ENCODE measurements at regions not wholly inside any gene's neighbourhood (a gene's known extent, or its start where the extent isn't known, plus 50 kb on each side); places are given as distances from the start of the nearest gene placed in this dataset.
"Not testable (repeated sequence)": the region's sequence is repeated elsewhere in the genome, so short reads cannot be mapped to it uniquely, and the experiment has no call there.

DNA sequence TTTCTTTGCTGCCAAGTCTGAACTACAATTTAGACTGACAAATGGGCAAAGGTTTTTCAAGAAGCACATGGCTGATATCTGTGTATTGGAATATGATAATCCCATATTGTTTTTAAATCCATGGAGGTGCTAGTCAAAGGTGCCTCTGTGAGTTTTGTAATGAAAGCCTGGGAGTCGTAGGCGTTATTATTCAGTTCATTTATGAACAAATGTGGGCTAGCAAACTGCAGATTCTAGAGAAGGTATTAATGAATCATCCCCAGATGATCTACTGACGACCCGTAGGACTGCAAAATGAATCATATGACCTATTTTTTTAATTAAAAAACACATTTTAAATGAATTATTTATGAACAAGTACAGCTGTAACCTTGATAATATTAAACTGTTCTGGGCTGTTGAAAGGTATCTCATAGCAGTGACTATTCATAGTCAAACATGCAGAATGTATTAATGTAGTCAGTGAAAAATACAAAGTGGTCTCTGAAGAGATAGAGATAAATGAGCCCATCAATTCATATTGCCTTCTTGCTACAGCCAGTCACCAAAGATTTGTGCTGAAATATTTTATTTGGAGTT, 1317.8 kb upstream of the MAP3K7 start:
- Histone ChIP-seq H3K4me3 (ENCODE audit: low read length) (no peak overlapping the region), H3K9ac (ENCODE audit: low read length) (no peak overlapping the region), H3K27me3 (ENCODE audit: control insufficient read depth, insufficient read depth, low read length) (no peaks in the 10 kb centered on the region), H3K4me1 (ENCODE audit: control insufficient read depth, insufficient read depth, low read length) (no peaks in the 10 kb centered on the region), H3K36me3 (ENCODE audit: control insufficient read depth, insufficient read depth, low read length) (no peaks in the 10 kb centered on the region), H3K27ac (ENCODE audit: low read depth, low read length) (no peak overlapping the region)

DNA sequence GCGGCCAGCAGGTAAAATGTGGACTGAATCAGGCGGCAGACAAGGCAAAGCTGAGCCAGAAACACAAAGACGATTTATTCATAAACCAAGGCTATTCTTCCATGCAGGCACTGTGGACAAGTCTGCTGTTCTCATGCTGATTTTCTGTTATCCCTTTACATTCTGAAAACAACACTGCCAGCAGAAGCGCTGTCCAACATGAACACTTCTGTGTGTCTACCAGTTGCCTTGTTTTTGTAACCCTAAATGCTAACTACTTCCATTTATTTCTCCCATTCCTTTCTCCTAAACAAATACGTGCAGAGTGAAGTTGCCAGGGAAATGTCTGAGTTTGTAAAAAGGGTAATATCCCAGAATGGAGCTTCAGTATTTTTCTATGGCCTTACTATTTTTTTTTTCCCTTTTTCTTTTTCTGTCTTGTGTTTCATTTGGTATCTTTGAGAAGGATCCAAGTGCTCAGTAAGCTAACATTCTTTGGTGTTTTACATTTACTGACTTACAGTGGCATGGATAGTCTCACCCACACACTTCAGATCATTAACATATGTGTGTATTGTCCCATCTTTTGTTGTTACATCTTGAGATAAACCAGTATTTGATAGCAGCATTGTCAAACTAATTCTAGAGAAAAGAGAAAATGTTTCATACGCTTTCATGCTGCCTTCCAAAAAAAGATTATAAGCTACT, 1308.9 kb upstream of the MAP3K7 start:
- Histone ChIP-seq H3K27ac (ENCODE audit: low read depth, low read length) (no peak overlapping the region), H3K36me3 (ENCODE audit: control insufficient read depth, insufficient read depth, low read length) (no peaks in the 10 kb centered on the region), H3K4me1 (ENCODE audit: control insufficient read depth, insufficient read depth, low read length) (no peaks in the 10 kb centered on the region), H3K27me3 (ENCODE audit: control insufficient read depth, insufficient read depth, low read length) (no peaks in the 10 kb centered on the region), H3K4me3 (ENCODE audit: low read length) (no peak overlapping the region), H3K9ac (ENCODE audit: low read length) (no peak overlapping the region)

DNA sequence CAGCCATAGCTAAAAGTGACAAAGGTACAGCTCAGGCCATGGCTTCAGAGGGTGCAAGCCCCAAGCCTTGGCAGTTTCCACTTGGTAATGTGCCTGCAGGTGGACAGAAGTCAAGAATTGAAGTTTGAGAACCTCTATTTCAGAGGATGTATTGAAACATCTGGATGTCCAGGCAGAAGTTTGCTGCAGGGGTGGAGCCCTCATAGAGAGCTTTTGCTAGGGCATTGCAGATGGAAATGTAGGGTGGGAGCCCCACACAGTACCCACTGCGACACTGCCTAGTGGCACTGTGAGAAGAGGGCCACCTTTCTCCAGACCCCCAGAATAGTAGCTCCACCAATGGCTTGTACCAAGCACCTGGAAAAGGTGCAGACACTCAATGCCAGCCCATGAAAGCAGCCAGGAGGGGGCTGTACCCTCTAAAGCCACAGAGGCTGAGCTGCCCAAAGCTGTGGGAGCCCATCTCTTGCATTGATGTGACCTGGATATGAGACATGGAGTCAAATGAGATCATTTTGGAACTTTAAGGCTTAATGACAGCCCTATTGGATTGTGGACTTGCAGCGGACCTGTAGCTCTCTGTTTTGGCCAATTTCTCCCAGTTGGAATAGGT, 1299.4 kb upstream of the MAP3K7 start:
- Histone ChIP-seq H3K27me3 (ENCODE audit: control insufficient read depth, insufficient read depth, low read length) (no peaks in the 10 kb centered on the region), H3K36me3 (ENCODE audit: control insufficient read depth, insufficient read depth, low read length) (no peaks in the 10 kb centered on the region), H3K27ac (ENCODE audit: low read depth, low read length) (no peak overlapping the region), H3K4me3 (ENCODE audit: low read length) (no peak overlapping the region), H3K9ac (ENCODE audit: low read length) (no peak overlapping the region), H3K4me1 (ENCODE audit: control insufficient read depth, insufficient read depth, low read length) (no peaks in the 10 kb centered on the region)

DNA sequence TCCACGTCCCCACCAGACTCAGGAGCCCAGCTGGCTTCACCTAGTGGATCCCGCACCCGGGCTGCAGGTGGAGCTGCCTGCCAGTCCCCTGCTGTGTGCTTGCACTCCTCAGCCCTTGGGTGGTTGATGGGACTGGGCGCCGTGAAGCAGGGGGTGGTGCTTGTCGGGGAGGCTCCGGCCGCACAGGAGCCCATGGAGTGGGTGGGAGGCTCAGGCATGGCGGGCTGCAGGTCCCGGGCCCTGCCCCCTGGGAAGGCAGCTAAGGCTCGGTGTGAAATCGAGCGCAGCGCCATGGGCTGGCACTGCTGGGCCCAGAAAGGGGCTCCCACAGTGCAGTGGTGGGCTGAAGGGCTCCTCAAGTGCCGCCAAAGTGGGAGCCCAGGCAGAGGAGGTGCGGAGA, 1294.9 kb upstream of the MAP3K7 start:
- not testable (repeated sequence) for H3K27me3 ChIP-seq (ENCODE audit: control insufficient read depth, insufficient read depth, low read length); H3K36me3 ChIP-seq (ENCODE audit: control insufficient read depth, insufficient read depth, low read length); H3K4me3 ChIP-seq (ENCODE audit: low read length); H3K27ac ChIP-seq (ENCODE audit: low read depth, low read length); H3K4me1 ChIP-seq (ENCODE audit: control insufficient read depth, insufficient read depth, low read length); H3K9ac ChIP-seq (ENCODE audit: low read length)

DNA sequence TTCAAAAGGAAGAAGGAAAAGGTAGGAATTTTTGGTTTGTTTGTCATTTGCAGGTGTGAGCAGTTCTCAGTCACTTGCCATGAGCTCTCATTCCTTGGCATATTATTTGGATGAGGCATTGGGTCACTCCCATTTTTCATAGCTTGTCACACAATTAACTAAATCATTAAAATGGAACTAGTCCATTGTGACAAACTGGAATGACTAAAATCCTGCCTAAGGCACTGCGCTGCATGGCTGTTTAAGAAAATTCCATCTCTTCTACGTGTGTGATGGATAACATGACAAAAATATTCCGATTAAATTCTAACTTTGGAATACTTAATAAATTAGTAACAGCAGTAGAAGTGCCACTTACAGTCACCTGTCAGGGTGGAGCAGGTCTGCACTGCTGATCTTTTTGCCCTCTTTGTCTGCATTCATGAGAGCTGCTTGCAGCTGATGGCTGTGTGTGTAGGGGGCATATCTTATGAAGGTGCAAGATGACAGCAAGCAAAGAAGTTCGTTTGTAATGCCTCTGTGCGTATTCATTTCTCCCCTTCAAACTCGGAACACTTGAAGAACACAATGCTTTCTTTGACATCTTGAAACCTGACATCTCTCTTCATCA, 1292.6 kb upstream of the MAP3K7 start:
- Histone ChIP-seq H3K9ac (ENCODE audit: low read length) (no peak overlapping the region), H3K27me3 (ENCODE audit: control insufficient read depth, insufficient read depth, low read length) (no peaks in the 10 kb centered on the region), H3K4me3 (ENCODE audit: low read length) (no peak overlapping the region), H3K27ac (ENCODE audit: low read depth, low read length) (no peak overlapping the region), H3K36me3 (ENCODE audit: control insufficient read depth, insufficient read depth, low read length) (no peaks in the 10 kb centered on the region), H3K4me1 (ENCODE audit: control insufficient read depth, insufficient read depth, low read length) (no peaks in the 10 kb centered on the region)

DNA sequence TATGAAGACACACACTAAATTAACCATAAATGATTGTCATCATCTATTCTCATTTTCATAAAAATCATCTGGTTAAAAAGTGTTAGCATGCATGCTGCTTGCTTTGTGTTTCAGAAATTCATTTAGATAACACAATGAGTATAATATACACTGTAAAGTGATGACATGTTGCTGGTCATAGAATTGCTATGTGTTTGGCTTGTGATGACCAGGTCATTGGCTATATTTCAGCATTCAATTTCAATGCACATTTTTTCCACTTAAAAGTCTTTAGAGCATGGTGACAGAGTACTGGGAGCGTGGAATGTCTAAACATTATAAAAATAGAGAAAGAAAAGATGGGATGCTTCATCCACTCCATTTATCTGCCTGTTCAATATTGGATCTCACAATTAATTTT, 1291.1 kb upstream of the MAP3K7 start:
- Histone ChIP-seq H3K27ac (ENCODE audit: low read depth, low read length) (no peak overlapping the region), H3K4me1 (ENCODE audit: control insufficient read depth, insufficient read depth, low read length) (no peaks in the 10 kb centered on the region)

DNA sequence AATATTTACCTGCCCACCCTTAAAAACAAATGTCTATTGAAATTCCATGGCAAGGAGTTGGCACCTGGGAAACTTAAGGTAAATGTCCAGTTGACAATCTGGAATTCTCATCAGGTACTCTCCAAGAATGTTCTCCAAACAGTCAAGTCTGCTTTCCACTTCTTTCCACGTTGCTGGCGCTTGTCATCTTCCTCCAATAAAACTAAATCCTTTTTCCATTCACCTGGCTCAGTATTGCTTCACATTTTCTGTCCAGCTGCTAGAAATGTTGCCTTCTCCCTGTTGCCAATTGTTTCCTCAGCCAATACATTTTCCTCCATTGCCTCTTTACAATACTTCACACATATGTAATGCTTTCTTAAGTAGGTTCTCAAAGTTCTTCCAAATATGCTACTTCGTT, 1288.1 kb upstream of the MAP3K7 start:
- no peak overlapping the region for H3K9ac ChIP-seq (ENCODE audit: low read length)
- H3K36me3 ChIP-seq (ENCODE audit: control insufficient read depth, insufficient read depth, low read length): no peaks in the 10 kb centered on the region
- no peak overlapping the region for H3K27ac ChIP-seq (ENCODE audit: low read depth, low read length)
- H3K4me1 ChIP-seq (ENCODE audit: control insufficient read depth, insufficient read depth, low read length): no peaks in the 10 kb centered on the region
- H3K4me3 ChIP-seq (ENCODE audit: low read length): no peak overlapping the region
- H3K27me3 ChIP-seq (ENCODE audit: control insufficient read depth, insufficient read depth, low read length): no peaks in the 10 kb centered on the region

More for the DNA sequence above, 1291.1 kb upstream of the MAP3K7 start:
- Histone ChIP-seq H3K4me3 (ENCODE audit: low read length) (no peak overlapping the region), H3K27me3 (ENCODE audit: control insufficient read depth, insufficient read depth, low read length) (no peaks in the 10 kb centered on the region), H3K9ac (ENCODE audit: low read length) (no peak overlapping the region), H3K36me3 (ENCODE audit: control insufficient read depth, insufficient read depth, low read length) (no peaks in the 10 kb centered on the region)

DNA sequence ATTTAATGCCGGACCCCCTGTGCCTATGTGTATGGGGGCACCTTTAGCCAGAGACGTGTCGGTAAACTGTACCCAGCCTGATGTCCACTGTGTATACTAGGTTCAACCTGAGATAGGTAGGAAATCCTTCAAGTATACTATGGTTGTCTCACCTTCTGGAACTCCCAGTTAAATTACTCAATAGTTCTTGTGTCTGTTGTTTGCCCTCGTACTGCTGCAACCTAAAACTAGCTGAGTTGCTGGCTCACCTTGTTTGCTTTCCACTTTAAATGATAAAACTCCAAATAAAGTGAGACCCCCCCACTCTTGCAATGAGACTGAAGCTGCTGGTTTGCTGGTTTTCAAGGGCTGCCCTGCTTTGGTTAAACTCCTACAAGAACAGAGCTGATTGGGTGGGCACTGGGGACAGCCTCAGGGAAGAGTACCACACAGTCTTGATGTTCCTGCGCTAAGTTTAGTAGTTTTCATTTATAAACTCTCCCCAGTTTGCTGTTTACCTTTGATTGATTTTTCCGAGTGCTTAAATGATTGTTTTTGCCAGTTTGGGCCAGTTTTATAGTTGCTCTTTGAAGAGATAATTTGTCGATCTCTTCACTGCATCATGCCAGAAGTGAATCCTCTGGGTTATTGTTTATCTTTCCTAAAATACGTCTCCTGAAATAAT, 1281.8 kb upstream of the MAP3K7 start:
- Histone ChIP-seq H3K9ac (ENCODE audit: low read length) (no peak overlapping the region), H3K36me3 (ENCODE audit: control insufficient read depth, insufficient read depth, low read length) (no peaks in the 10 kb centered on the region), H3K27ac (ENCODE audit: low read depth, low read length) (no peak overlapping the region), H3K4me1 (ENCODE audit: control insufficient read depth, insufficient read depth, low read length) (no peaks in the 10 kb centered on the region), H3K4me3 (ENCODE audit: low read length) (no peak overlapping the region), H3K27me3 (ENCODE audit: control insufficient read depth, insufficient read depth, low read length) (no peaks in the 10 kb centered on the region)

DNA sequence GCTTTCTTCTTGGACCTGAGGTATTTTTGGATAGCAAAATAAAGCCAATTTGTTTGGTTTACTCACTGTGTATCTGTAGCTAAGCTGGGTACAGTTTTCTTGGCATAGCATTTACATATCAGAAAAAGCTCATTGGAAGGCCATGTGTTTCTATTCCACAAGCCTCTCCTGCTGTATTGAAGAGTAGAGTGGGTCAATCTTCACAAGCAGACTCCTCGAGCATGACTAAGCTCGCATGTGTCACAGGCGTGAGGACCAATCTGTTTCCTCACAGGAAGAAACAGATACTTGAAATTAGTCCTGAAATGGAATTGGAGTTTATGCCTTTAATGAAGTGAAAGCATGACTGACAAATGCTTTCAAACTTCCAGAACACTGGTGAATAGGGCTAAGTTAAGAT, 1279.0 kb upstream of the MAP3K7 start:
- Histone ChIP-seq H3K9ac (ENCODE audit: low read length) (no peak overlapping the region), H3K4me3 (ENCODE audit: low read length) (no peak overlapping the region), H3K36me3 (ENCODE audit: control insufficient read depth, insufficient read depth, low read length) (no peaks in the 10 kb centered on the region), H3K4me1 (ENCODE audit: control insufficient read depth, insufficient read depth, low read length) (no peaks in the 10 kb centered on the region), H3K27me3 (ENCODE audit: control insufficient read depth, insufficient read depth, low read length) (no peaks in the 10 kb centered on the region), H3K27ac (ENCODE audit: low read depth, low read length) (no peak overlapping the region)

DNA sequence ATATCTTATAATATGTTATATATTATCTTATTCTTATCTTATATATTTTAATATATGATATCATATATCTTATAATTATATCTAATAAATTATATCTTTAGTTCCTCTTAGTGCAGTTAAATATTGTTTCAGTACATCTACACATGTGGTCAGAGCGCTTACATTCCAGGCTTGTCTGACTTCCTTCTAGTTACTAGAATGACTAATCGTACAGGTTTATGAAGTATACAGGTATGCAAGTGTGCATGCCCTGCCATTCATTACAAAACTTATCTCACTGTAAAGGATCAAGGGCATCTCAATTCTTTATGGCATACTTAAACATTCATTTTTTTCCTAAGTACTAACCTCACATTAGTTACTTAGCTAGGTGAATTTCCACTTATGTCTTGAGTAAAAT, 1278.0 kb upstream of the MAP3K7 start:
- H3K4me3 ChIP-seq (ENCODE audit: low read length): no peak overlapping the region
- H3K36me3 ChIP-seq (ENCODE audit: control insufficient read depth, insufficient read depth, low read length): no peaks in the 10 kb centered on the region
- H3K27ac ChIP-seq (ENCODE audit: low read depth, low read length): no peak overlapping the region
- H3K4me1 ChIP-seq (ENCODE audit: control insufficient read depth, insufficient read depth, low read length): no peaks in the 10 kb centered on the region
- H3K9ac ChIP-seq (ENCODE audit: low read length): no peak overlapping the region
- no peaks in the 10 kb centered on the region for H3K27me3 ChIP-seq (ENCODE audit: control insufficient read depth, insufficient read depth, low read length)

DNA sequence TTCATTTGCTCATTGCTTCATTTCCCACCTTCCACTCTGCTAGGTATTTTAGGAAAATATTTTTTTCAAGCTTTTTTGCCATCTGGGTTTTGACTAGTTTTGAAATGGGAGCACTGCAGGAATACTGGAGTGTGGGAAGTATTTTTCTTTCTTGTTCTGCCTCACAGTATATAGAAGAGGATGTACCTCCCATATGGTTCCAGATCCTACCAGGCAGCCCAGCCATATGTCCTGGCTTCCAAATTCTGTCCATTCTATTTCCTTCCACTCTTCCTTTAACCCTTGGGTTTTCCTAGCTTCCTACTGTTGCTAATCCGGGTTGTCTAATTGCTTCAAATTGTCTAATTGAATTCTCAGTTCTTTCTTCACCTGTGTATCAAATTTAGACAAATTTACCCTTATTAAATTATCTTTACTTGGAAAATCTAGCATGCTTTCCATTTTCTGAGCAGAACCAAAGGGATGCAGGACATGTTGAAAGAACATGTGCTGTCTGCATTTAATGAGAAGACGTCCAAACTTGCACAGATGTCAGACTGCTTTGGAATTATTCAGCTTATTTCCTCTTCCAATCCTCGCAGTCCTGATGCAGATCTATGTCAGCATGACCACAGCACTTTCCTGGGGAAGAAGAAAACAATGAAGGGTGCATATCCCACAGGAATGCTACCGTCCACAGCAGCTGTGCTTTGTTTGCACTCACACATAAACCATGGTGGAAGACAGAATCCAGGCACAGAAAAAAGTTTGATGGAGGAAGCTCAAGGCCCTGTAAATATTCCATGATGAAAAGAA, 1273.9 kb upstream of the MAP3K7 start:
- Histone ChIP-seq H3K4me1 (ENCODE audit: control insufficient read depth, insufficient read depth, low read length) (no peaks in the 10 kb centered on the region), H3K36me3 (ENCODE audit: control insufficient read depth, insufficient read depth, low read length) (no peaks in the 10 kb centered on the region), H3K27me3 (ENCODE audit: control insufficient read depth, insufficient read depth, low read length) (no peaks in the 10 kb centered on the region), H3K27ac (ENCODE audit: low read depth, low read length) (no peak overlapping the region), H3K9ac (ENCODE audit: low read length) (no peak overlapping the region), H3K4me3 (ENCODE audit: low read length) (no peak overlapping the region)

DNA sequence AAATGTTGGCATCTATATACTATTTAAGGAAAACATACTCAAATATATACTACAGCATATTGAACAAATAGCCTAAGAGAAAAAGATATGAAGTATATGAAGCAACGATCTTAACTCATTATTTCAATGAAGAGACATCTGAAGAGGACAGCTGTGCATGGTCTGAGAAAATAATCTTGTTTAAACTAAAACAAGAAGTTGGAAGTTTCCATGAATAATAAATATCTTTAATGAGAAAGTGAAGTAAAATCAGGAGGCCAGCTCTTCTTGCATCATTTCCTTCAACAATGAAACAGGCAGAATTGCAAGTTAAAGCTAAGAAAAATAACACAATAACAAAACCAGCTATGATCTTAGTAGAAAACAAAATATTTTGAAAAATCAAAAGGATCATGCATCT, 1265.4 kb upstream of the MAP3K7 start:
- Histone ChIP-seq H3K27ac (ENCODE audit: low read depth, low read length) (no peak overlapping the region), H3K27me3 (ENCODE audit: control insufficient read depth, insufficient read depth, low read length) (no peaks in the 10 kb centered on the region), H3K9ac (ENCODE audit: low read length) (no peak overlapping the region), H3K4me3 (ENCODE audit: low read length) (no peak overlapping the region), H3K36me3 (ENCODE audit: control insufficient read depth, insufficient read depth, low read length) (no peaks in the 10 kb centered on the region), H3K4me1 (ENCODE audit: control insufficient read depth, insufficient read depth, low read length) (no peaks in the 10 kb centered on the region)

Measured in rectal smooth muscle tissue (tissue), 1 donor.